Loucy (cell line): ENCODE measurements at regions not wholly inside any gene's neighbourhood (a gene's known extent, or its start where the extent isn't known, plus 50 kb on each side); places are given as distances from the start of the nearest gene placed in this dataset.

ENCODE experiments used
- H2AFZ ChIP-seq: fragments of 200-600 bp; sonication (generic); 2 replicates; pipeline ENCODE4 v1.6.0; 2016; ENCODE audit warnings: antibody characterized with exemption, mild to moderate bottlenecking, low read length, moderate library complexity
- H3F3A ChIP-seq: fragments of 200-600 bp; 2 replicates; pipeline ENCODE4 v1.6.0; 2016; ENCODE audit warnings: antibody characterized with exemption, low read depth, mild to moderate bottlenecking
- H3K27me3 ChIP-seq: fragments of 200-600 bp; sonication (generic); 2 replicates; pipeline ENCODE4 v1.6.1; 2014; ENCODE audit warnings: low read length, mild to moderate bottlenecking; ENCODE audit not compliant: insufficient read depth, poor library complexity, severe bottlenecking
- H3K36me3 ChIP-seq: fragments of 200-600 bp; sonication (generic); 2 replicates; pipeline ENCODE4 v1.6.1; 2016; ENCODE audit warnings: low read length; ENCODE audit not compliant: insufficient read depth
- H3K4me1 ChIP-seq: fragments of 200-600 bp; sonication (generic); 2 replicates; pipeline ENCODE4 v1.5.1; 2014; ENCODE audit warnings: low read length, mild to moderate bottlenecking; ENCODE audit not compliant: insufficient read depth, poor library complexity, severe bottlenecking
- H3K4me2 ChIP-seq: fragments of 200-600 bp; sonication (generic); 2 replicates; pipeline ENCODE4 v1.6.0; 2014; ENCODE audit warnings: antibody characterized with exemption, low read length, low read depth, mild to moderate bottlenecking; ENCODE audit not compliant: poor library complexity, severe bottlenecking
- H3K4me3 ChIP-seq: fragments of 200-600 bp; sonication (generic); 2 replicates; pipeline ENCODE4 v1.5.1; 2014; ENCODE audit warnings: low read length, mild to moderate bottlenecking, mixed read lengths; ENCODE audit not compliant: poor library complexity, severe bottlenecking
- H3K79me2 ChIP-seq: fragments of 200-600 bp; sonication (generic); 2 replicates; pipeline ENCODE4 v1.6.1; 2014; ENCODE audit warnings: low read length; ENCODE audit not compliant: insufficient read depth
- H3K9ac ChIP-seq: fragments of 200-600 bp; sonication (generic); 2 replicates; pipeline ENCODE4 v1.6.0; 2014; ENCODE audit warnings: mild to moderate bottlenecking, low read depth, low read length, moderate library complexity; ENCODE audit not compliant: poor library complexity, severe bottlenecking
- H3K9me2 ChIP-seq: fragments of 200-600 bp; sonication (generic); replicated peaks from 2 replicates; pipeline ENCODE4 v1.6.1; 2016; ENCODE audit warnings: low read depth, low read length, mixed read lengths
- H3K9me3 ChIP-seq: fragments of 200-600 bp; sonication (generic); 2 replicates; pipeline ENCODE4 v1.6.1; 2014; ENCODE audit warnings: mild to moderate bottlenecking, antibody characterized with exemption, low read length, low read depth; ENCODE audit not compliant: insufficient read depth
- H4K20me1 ChIP-seq: fragments of 200-600 bp; sonication (generic); 2 replicates; pipeline ENCODE4 v1.6.0; 2014; ENCODE audit warnings: antibody characterized with exemption, low read length, mild to moderate bottlenecking; ENCODE audit not compliant: insufficient read depth, poor library complexity, severe bottlenecking
- EZH2phosphoT487 ChIP-seq: fragments of 200-600 bp; IDR thresholded peaks from 2 replicates; pipeline ENCODE4 v1.6.1; 2018; ENCODE audit warnings: antibody characterized with exemption, mild to moderate bottlenecking, moderate library complexity, borderline replicate concordance
- TF ChIP-seq, protein P1 (sequence below): fragments of 200-600 bp; sonication (generic); conservative IDR thresholded peaks from 2 replicates; pipeline ENCODE4 v1.5.1; 2014; ENCODE audit warnings: mild to moderate bottlenecking, antibody characterized with exemption, low read length

DNA sequence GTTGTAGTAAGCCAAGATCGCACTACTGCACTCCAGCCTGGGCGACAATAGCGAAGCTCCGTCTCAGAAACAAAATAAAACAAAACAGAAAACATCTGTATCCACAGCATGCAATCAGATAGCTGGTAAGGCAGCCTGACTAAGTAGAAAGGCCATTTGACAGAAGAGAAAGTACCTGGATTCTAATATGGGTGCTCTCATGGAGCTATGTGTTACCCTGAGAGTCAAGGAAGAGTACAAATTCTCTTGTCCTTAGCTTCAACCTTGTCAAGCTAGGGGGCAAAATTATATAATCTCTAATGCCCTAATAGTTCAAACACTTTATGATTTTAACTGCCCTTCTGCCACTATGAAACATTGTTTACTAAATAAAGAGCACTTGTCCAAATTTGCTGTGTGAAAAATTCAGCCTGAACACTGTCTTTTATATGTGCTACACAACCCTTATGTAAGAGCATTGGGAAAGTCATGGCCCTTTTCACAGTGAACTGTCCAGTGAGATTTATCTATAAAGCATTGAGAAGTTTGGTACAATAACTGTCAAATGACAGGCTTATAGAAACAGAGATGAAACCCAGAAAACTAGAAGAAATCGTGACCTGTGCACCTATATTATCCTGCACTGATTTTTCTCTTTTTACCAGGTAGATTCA, 51.2 kb upstream of the PRKG1 start:
- Histone ChIP-seq H3K9me3 (no peaks in the 10 kb centered on the region), H3K9me2 (no peaks in the 10 kb centered on the region), H3K4me2 (no peak overlapping the region), H4K20me1 (no peaks in the 10 kb centered on the region), H3K27me3 (no peaks in the 10 kb centered on the region), H3K36me3 (no peaks in the 10 kb centered on the region), H3K4me1 (no peaks in the 10 kb centered on the region), H2AFZ (no peak overlapping the region), H3F3A (no peaks in the 10 kb centered on the region), H3K9ac (no peak overlapping the region), H3K4me3 (no peak overlapping the region), H3K79me2 (no peaks in the 10 kb centered on the region)
- TF ChIP-seq, protein P1, sequence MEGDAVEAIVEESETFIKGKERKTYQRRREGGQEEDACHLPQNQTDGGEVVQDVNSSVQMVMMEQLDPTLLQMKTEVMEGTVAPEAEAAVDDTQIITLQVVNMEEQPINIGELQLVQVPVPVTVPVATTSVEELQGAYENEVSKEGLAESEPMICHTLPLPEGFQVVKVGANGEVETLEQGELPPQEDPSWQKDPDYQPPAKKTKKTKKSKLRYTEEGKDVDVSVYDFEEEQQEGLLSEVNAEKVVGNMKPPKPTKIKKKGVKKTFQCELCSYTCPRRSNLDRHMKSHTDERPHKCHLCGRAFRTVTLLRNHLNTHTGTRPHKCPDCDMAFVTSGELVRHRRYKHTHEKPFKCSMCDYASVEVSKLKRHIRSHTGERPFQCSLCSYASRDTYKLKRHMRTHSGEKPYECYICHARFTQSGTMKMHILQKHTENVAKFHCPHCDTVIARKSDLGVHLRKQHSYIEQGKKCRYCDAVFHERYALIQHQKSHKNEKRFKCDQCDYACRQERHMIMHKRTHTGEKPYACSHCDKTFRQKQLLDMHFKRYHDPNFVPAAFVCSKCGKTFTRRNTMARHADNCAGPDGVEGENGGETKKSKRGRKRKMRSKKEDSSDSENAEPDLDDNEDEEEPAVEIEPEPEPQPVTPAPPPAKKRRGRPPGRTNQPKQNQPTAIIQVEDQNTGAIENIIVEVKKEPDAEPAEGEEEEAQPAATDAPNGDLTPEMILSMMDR = no peak
- TF ChIP-seq EZH2phosphoT487 = no peak

DNA sequence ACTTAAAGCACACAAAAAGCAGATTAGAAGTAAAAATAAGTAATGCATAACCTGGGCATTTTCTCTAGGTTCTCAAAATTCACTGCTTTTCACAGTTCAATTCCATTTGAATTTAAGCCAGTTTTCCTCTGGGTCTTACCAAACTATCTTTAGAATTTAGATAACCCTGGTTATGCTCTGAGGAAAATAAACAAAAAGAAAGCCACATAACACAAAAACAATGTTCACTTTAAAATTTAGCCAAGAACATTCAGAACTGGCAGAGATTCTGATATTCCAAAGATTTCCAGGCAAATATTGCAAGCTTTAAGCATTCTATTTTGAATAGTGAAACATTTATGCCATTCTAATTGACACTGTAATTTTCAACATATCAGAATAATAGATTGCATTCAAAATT, 50.7 kb upstream of the PRKG1 start:
- no peaks in the 10 kb centered on the region for H3F3A ChIP-seq
- no peak overlapping the region for H3K4me3 ChIP-seq
- no peaks in the 10 kb centered on the region for H3K9me3 ChIP-seq
- H3K4me2 ChIP-seq = no peak overlapping the region
- H3K9me2 ChIP-seq = no peaks in the 10 kb centered on the region
- H3K4me1 ChIP-seq = no peaks in the 10 kb centered on the region
- H4K20me1 ChIP-seq = no peaks in the 10 kb centered on the region
- no peak overlapping the region for H3K9ac ChIP-seq
- no peaks in the 10 kb centered on the region for H3K27me3 ChIP-seq
- no peak overlapping the region for H2AFZ ChIP-seq
- TF ChIP-seq, protein P1 = no peak
- H3K36me3 ChIP-seq = no peaks in the 10 kb centered on the region
- no peaks in the 10 kb centered on the region for H3K79me2 ChIP-seq
